Inflammatory macrophage treated with lipopolysaccharide for 4 hours (primary cell): ENCODE measurements at regions not wholly inside any gene's neighbourhood (a gene's known extent, or its start where the extent isn't known, plus 50 kb on each side); places are given as distances from the start of the nearest gene placed in this dataset.

Experiments
- DNase-seq: peaks from one replicate; pipeline ENCODE4 v3.0.0-alpha.2; 2020

- no peak for DNase-seq
Observed at GRCh38 chr14:38839694-38840365, 263.2 kb downstream of the SEC23A start.

GRCh38 chr14:38838979-38839323 is 264.1 kb downstream of the SEC23A start:
- no peak for DNase-seq

- no peak for DNase-seq
Observed at GRCh38 chr14:38838049-38838978, 264.7 kb downstream of the SEC23A start.

GRCh38 chr14:38837343-38838048 is 265.5 kb downstream of the SEC23A start:
- DNase-seq = no peak

- DNase-seq = no peak
Observed at GRCh38 chr14:38836539-38836938, 266.5 kb downstream of the SEC23A start.

GRCh38 chr14:38835874-38836273 is 267.2 kb downstream of the SEC23A start:
- DNase-seq = no peak

GRCh38 chr14:38828183-38828827 is 274.7 kb downstream of the SEC23A start:
- DNase-seq = peak; percentile 2

- DNase-seq = no peak
Observed at GRCh38 chr14:38824706-38825105, 278.3 kb downstream of the SEC23A start.

GRCh38 chr14:38818555-38818954 is 284.5 kb downstream of the SEC23A start:
- DNase-seq = no peak

GRCh38 chr14:38808734-38809455 is 294.1 kb downstream of the SEC23A start:
- DNase-seq = no peak

GRCh38 chr14:38799671-38800070 is 303.4 kb downstream of the SEC23A start:
- DNase-seq = no peak

GRCh38 chr14:38794677-38795076 is 308.4 kb downstream of the SEC23A start:
- no peak for DNase-seq

- no peak for DNase-seq
Observed at GRCh38 chr14:38791862-38792261, 311.2 kb downstream of the SEC23A start.

GRCh38 chr14:38790916-38791315 is 312.1 kb downstream of the SEC23A start:
- no peak for DNase-seq

GRCh38 chr14:38789805-38790204 is 313.2 kb downstream of the SEC23A start:
- DNase-seq = no peak

- DNase-seq = no peak
Observed at GRCh38 chr14:38788060-38788459, 315.0 kb downstream of the SEC23A start.

GRCh38 chr14:38786921-38787320 is 316.1 kb downstream of the SEC23A start:
- no peak for DNase-seq

GRCh38 chr14:38777401-38777800 is 325.6 kb downstream of the SEC23A start:
- no peak for DNase-seq

GRCh38 chr14:38775986-38776385 is 327.0 kb downstream of the SEC23A start:
- DNase-seq = no peak

- no peak for DNase-seq
Observed at GRCh38 chr14:38774162-38774561, 328.9 kb downstream of the SEC23A start.

GRCh38 chr14:38770251-38770650 is 332.8 kb downstream of the SEC23A start:
- DNase-seq = no peak

- no peak for DNase-seq
Observed at GRCh38 chr14:38762845-38763244, 340.2 kb downstream of the SEC23A start.
